ENCODE measurements at regions not wholly inside any gene's neighbourhood (a gene's known extent, or its start where the extent isn't known, plus 50 kb on each side); places are given as distances from the start of the nearest gene placed in this dataset.

- DNase-seq = no peak
These were observed 295.8 kb upstream of the SEL1L start for GRCh38 chr14:81829447-81829846.

- DNase-seq = no peak
These were observed 297.6 kb upstream of the SEL1L start for GRCh38 chr14:81831128-81831820.

GRCh38 chr14:81834308-81834707 is 300.7 kb upstream of the SEL1L start:
- no peak for DNase-seq

GRCh38 chr14:81837304-81837703 is 303.7 kb upstream of the SEL1L start:
- DNase-seq = no peak

- no peak for DNase-seq
These were observed 305.4 kb upstream of the SEL1L start for GRCh38 chr14:81839056-81839455.

GRCh38 chr14:81841346-81841745 is 307.7 kb upstream of the SEL1L start:
- DNase-seq = no peak

- no peak for DNase-seq
These were observed 316.1 kb upstream of the SEL1L start for GRCh38 chr14:81849714-81850113.

GRCh38 chr14:81855007-81855406 is 321.4 kb upstream of the SEL1L start:
- DNase-seq = no peak

- DNase-seq = peak in 1 of 58 donors; percentile 42
These were observed 325.4 kb upstream of the SEL1L start for GRCh38 chr14:81859046-81859445.

- DNase-seq = no peak
These were observed 334.5 kb upstream of the SEL1L start for GRCh38 chr14:81868172-81868571.

GRCh38 chr14:81871706-81872105 is 338.1 kb upstream of the SEL1L start:
- DNase-seq = no peak

- no peak for DNase-seq
These were observed 350.7 kb upstream of the SEL1L start for GRCh38 chr14:81884382-81884781.

GRCh38 chr14:81886588-81886987 is 352.9 kb upstream of the SEL1L start:
- no peak for DNase-seq

- no peak for DNase-seq
These were observed 355.9 kb upstream of the SEL1L start for GRCh38 chr14:81889529-81889928.

- DNase-seq = no peak
These were observed 356.4 kb upstream of the SEL1L start for GRCh38 chr14:81890020-81890419.

- DNase-seq = no peak
These were observed 369.8 kb upstream of the SEL1L start for GRCh38 chr14:81903477-81903876.

- DNase-seq = no peak
These were observed 393.4 kb upstream of the SEL1L start for GRCh38 chr14:81927070-81927469.

GRCh38 chr14:81931828-81932227 is 398.2 kb upstream of the SEL1L start:
- DNase-seq = no peak

GRCh38 chr14:81936348-81936747 is 402.7 kb upstream of the SEL1L start:
- no peak for DNase-seq

GRCh38 chr14:81936902-81937301 is 403.2 kb upstream of the SEL1L start:
- DNase-seq = no peak

GRCh38 chr14:81938341-81938740 is 404.7 kb upstream of the SEL1L start:
- DNase-seq = no peak

- no peak for DNase-seq
These were observed 407.0 kb upstream of the SEL1L start for GRCh38 chr14:81940651-81941050.

GRCh38 chr14:81942071-81942470 is 408.4 kb upstream of the SEL1L start:
- DNase-seq = no peak

- DNase-seq = no peak
These were observed 412.7 kb upstream of the SEL1L start for GRCh38 chr14:81946375-81946774.
